GM18505 (cell line): ENCODE measurements at regions not wholly inside any gene's neighbourhood (a gene's known extent, or its start where the extent isn't known, plus 50 kb on each side); places are given as distances from the start of the nearest gene placed in this dataset.

ENCODE experiments used
- ATAC-seq: cut with Tn5 transposase; IDR thresholded peaks from one replicate; pipeline ENCODE4 v1.9.1; 2021; ENCODE audit not compliant: unreplicated experiment
- POLR2A ChIP-seq: IDR thresholded peaks from 4 replicates; pipeline ENCODE4 v1.6.1; 2011; ENCODE audit warnings: borderline replicate concordance; ENCODE audit not compliant: insufficient read depth, insufficient read length; ENCODE audit errors: extremely low read depth

DNA sequence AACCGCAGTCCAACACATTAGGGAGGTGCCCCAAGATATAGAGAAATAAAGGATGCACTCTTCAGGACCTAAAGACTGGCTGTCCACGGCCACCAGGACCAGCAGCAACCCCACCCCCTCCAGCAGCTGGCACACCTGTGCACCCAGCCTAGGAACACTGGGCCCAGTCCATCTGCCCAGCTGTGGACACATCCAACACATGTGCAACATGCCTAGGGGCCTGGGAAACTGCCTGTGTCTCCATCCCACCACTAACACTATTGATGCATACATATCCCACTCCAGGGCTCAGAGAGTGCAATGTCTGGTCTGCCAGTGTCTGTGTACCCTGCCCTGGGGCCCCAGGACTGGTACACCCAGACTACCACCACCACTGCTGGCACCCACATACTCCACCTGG lies 1781.3 kb downstream of the MAT2B start:
- no peak for TF ChIP-seq POLR2A
- no peak for ATAC-seq

DNA sequence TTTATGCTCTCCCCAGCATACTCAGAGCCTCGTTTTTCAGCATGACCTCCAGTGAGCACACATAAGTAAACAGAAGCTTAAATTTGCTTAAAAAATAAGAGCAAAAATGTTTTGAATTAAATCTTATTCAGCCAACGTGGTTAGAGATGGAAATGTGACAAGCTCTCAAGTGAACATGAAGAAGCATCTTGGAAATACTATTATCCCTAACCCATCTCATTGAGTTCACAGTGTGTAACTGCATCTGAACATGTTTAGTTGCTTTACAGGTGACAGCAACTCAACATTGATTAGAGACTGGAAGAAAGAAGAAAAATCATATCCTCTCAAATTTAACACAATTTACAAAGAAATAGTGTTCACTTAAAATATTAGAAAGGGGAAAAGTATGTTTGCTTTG lies 1785.1 kb downstream of the MAT2B start:
- no peak for TF ChIP-seq POLR2A
- no peak for ATAC-seq

DNA sequence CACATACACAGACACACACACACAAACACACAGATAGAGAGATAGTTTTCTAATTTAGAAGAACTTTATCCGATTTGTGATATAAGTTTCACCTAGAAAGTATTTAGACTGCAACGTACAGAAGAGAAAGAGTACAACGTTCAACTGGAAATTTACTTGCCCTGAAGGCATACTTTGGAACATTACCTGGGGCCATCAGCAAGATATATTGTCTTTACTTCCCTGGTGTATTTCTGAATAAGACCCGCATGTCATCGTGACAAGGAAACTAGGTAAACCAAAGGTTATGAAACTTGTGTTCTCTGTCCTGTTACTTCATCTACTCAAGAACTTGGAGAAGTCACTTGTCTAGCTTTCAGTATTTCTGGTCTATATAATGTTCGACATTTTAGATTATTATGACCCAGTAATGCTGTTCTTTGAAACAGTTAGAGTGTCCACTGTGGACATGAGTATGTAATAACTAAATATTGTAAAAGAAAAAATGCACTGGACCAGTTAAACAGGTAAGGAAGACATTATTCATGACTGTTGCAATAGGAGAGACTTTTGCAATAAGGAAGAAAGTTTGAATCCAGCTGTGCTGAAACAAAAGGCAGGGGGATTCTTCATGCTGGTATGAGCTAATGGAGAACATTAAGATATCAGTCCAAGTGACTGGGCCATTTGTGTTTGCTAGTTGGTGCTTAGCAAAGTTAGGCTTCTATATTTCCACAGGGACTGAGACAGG lies 1791.1 kb downstream of the MAT2B start:
- ATAC-seq, result no peak
- no peak for TF ChIP-seq POLR2A

DNA sequence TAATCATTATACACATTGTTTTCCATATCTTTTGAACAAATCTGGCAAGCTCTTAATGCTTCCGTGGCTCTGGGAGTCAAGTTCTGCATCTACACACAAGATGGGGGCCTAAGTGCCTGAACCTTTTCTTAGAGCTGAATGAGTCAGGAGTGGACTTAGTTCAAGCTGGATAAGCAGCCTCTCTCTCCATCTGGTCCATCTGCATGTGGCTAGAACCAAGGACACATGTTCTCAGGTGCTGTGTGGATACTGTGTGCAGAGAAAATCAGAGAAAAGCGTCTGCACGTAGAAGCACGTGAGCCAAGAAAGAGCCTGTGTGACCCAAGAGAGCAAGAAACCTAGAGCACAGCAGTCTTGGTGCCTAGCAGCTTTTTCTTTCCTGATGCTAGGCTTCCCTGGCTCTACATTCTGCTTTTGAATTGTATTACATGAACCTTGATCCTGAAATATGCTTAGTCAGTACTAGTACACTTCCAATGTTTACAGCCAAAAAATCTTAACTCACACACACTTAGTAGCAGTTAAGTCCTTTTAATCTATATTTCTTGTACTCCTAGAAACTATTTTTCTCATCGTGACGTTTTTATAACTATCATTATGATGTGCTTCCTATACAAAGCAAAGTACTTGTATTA lies 1798.9 kb downstream of the MAT2B start:
- no peak for ATAC-seq
- no peak for TF ChIP-seq POLR2A

DNA sequence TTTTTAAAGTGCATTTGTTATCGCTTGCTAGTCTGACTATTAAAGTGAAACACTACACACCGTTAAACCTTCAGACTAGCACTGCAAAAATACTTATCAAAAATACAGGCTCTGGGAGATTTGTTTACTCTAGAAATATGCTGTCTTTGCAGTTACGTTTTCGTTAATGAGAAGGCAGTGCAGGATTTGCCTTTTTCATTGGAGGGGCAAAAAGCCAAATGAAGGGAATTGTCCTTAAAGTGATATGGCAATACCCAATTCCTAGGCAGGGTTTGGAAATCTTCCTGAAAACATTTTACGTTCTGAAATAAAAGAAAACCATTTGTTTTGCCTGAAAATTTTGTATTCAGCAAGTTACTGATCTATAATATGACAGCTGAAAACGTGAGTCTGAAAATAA lies 1800.2 kb downstream of the MAT2B start:
- TF ChIP-seq POLR2A, result no peak
- no peak for ATAC-seq

DNA sequence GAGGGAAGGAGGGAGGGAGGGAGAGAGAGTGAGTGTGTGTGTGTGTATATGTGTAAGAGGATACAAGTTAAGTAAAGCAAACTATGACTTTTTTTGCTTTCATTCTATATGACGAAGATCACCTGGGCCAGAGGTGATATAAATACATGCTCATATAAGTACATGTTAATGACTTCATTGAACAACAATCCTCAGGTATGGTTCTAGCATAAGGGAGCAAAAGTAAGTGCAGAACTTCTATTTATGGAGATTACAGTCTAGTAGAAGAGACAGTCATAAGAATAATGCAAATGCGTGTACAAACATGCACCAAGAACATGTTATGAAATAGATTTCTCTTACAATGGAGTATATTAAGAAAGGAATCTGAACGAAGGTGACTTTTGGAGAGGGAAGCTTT lies 1804.0 kb downstream of the MAT2B start:
- no peak for ATAC-seq
- no peak for TF ChIP-seq POLR2A

DNA sequence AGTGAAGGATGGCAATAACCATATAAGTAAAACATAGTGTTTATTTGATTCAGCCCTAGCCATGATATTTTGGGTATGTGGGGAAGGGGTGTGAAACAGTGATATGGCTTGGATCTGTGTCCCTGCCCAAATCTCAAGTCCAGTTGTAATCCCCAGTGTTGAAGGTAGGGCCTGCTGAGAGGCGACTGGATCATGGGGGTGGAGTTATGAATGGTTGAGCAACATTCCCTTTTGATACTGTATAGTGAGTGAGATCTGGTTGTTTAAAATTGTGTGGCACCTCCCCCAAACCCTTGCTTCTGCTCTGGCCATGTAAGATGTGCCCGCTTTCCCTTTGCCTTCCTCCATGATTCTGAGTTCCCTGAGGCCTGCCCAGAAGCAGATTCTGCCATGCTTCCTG lies 1804.6 kb downstream of the MAT2B start:
- TF ChIP-seq POLR2A, result no peak
- no peak for ATAC-seq

DNA sequence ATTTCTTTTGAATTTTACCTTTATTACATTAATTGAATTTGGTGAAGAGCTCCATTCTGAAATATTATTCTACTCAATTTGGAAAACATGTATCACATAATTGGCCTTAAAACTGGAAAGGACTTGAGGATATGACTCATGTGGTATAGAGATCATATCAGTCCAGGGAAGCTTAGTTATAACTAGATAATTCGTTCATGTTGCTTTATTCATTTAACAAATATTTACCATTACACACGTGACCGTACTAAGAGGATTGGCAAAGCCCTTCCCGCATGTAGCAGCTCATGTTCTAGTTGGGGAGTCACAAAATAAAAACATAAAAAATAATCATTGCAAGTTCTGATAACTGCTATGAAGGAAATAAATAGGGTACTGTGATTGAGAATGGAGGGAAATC lies 1816.5 kb downstream of the MAT2B start:
- ATAC-seq, result no peak
- no peak for TF ChIP-seq POLR2A

DNA sequence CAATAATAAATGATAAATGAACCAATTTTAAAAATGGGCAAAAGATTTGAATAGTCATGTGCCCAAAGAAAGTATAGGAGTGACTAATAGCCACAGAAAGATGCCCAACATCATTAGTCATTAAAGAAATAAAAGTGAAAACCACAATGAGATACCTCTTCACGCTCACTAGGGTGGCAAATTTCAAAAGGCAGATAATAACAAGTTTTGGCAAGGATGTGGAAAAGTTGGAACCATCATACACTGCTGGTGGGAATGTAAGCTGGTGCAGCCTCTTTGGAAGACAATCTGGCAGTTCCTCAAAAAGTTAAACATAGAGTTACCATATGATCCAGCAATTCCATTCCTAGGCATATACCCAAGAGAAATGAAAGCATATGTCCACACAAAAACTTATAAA lies 1819.8 kb downstream of the MAT2B start:
- no peak for TF ChIP-seq POLR2A
- no peak for ATAC-seq

DNA sequence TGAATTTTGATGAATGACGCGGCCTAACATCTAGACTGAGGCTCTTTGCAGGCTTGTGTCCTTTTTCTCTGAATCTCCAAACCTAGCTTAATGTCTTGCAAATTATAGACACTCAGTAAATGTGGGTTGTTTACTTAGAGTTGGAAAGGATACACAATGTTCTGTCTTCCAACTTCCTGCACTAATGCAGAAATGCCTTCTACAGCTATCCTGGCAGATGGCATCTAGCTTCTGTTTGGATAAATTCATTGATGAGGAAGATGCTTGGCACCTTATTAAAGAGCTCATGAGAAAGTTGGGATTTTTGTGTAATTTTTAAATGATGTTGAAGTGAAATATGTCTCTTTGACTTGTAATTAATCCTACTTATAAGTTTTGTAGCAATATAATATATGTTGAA lies 1822.2 kb downstream of the MAT2B start:
- no peak for ATAC-seq
- TF ChIP-seq POLR2A, result no peak

DNA sequence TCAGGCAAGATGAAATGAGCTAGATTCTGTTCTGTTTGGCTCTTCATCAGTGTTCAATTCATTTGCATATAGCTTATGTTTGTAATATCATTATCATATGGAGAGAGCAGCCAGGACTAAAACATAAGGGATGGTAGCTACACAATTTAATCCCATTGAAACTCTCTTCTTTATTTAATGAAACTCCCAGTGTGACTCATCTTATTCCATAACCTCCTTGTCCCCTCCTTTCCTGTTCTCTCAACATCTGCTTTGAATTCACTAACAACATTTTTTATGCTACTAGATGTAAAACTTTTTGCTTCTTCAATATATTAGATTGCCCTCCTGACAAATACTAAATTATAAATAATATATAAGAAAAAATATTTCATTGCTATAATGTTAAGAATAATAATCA lies 1823.4 kb downstream of the MAT2B start:
- no peak for TF ChIP-seq POLR2A

DNA sequence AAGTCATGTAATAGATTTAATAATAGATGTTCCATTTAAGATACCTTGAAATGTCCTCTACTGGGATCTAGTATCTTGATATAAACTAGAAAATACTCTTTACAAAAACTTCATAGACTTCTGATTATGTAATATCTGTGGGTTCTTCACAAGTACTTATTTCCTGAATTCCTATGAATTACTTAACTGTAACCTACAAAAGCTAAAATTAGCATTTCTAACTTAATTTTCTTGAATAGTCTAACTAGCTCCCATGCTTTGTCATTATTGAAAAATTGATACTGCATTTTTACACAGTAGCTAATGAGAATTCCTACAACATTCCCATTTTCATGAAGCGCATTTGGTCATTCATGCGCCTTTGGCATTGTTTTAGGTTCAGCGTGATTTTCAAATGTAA lies 1828.2 kb downstream of the MAT2B start:
- no peak for TF ChIP-seq POLR2A
- ATAC-seq, result no peak

More for the DNA sequence above, 1823.4 kb downstream of the MAT2B start:
- ATAC-seq, result no peak

DNA sequence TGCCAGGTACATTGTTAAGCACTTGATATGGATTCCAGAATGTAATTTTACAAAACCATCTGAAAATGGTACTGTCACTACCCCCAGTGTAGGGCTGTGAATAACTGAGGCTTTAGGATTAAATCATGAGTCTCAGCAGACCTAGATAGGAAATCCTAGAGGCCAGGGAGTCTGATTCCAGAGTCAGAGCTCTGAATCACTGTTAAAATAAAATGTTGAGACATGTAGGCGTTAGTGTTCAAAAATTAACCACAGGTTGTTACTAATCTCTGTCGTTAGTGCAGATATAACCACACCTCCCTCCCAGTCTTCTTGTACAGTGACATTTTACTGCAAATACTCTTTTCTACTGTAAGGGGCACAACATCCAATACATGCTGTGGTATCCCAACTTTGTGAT lies 1828.8 kb downstream of the MAT2B start:
- no peak for ATAC-seq
- TF ChIP-seq POLR2A, result no peak

DNA sequence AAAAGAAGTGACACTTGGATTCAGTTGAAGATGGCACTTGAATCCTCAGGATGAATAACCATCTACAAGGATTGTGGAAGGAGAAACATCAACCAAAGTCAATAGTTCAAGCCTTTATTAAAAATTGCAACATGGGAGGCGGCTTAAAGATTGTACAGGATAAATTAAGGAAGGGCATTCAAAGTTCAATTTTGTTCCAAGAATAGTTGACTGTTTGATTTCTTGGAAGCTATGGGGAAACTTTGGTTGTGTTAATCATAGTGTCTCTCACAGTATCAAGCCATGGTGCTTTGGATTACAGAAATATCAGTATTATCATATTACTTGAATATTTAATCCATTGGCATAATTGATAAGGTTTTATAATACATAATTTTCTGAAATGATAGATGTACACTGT lies 1844.3 kb downstream of the MAT2B start:
- no peak for ATAC-seq
- TF ChIP-seq POLR2A, result no peak
